ENCODE measurements at regions not wholly inside any gene's neighbourhood (a gene's known extent, or its start where the extent isn't known, plus 50 kb on each side); places are given as distances from the start of the nearest gene placed in this dataset.

DNA sequence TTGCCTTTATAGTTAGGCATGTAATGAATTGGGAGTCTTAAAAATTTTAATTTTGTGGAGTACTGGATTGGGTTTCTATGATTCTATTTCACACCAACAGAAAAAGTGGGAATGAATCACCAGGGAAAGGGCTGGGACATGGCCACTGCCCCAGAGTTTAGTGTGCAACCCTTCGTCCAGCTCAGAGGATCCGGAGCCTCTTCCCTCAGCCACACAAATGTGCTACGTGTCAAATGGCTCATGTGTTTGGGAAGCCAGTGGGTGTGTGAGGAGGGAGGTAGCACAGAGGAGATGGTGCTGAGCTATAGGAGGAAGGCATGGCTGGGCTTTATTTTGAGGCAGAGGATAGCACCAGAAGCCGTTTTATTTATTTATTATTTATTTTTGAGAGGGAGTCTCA lies 247.3 kb downstream of the SIPA1L2 start:
- DNase-seq (ENCODE audit: low spot score), result no peak

- no peak for DNase-seq (ENCODE audit: low spot score)
Observed at GRCh38 chr1:232381394-232382100, 248.4 kb downstream of the SIPA1L2 start.

GRCh38 chr1:232380596-232380995 lies 249.3 kb downstream of the SIPA1L2 start:
- no peak for DNase-seq (ENCODE audit: low spot score)

- DNase-seq (ENCODE audit: low spot score), result no peak
Observed at GRCh38 chr1:232380131-232380530, 249.8 kb downstream of the SIPA1L2 start.

DNA sequence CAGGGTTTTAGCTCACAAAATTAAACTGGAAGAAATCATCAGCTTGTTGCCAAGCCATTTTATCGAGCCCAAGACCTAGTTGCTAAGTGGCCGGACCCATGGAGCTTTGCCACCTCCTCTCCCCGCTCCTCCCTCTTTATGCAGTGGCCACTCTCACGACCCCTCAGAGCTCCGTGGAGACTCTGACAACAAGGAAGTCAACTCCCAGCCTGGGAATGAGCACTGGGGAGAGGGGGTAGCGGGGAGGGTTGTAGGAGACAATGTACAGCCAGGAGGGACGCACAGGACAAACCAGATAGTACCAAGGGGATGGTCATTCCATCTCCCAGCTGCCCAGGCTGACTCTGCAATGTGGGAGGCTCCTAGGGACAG lies 250.9 kb downstream of the SIPA1L2 start:
- DNase-seq (ENCODE audit: low spot score), result no peak

DNA sequence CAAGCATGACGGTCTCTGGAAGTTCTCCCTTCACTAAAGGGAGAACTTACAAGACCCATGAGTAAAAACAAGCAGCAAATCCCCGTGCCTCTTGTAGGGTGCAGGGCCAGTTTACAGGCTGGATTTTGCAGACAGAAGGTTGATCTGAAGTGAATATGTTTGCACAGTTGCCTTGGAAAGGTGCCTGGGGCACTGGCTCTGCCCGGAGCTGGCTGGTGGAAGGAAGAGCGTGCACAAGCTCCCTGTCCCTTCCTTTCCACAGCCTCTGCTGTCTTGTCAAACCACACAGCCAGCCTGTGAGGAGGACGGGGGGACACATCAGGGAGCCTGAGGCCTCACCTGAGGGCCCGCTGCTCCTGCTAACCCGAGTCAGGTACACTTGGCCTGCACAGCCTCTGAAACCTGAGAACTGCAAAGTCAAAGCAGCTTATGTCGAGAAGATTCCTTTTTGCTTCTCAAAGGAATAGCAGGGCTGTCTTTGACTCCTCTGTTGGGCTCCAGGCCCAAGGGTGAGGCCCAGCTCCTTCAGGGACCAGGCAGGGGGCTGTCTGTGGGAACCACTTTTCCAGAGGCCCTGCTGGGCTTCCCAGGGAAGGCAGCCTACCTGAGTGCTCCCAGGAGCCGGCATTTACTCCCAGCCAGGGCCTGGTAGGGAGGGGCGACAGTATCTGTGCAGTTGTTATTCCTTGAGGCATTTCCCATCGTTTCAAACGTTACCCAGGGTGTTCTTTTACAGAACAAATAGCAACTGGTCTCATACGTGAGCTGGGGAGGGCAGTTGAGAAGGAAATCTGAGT lies 251.5 kb downstream of the SIPA1L2 start:
- DNase-seq (ENCODE audit: low spot score), result no peak

- DNase-seq (ENCODE audit: low spot score), result no peak
Observed at GRCh38 chr1:232377494-232377770, 252.5 kb downstream of the SIPA1L2 start.

DNA sequence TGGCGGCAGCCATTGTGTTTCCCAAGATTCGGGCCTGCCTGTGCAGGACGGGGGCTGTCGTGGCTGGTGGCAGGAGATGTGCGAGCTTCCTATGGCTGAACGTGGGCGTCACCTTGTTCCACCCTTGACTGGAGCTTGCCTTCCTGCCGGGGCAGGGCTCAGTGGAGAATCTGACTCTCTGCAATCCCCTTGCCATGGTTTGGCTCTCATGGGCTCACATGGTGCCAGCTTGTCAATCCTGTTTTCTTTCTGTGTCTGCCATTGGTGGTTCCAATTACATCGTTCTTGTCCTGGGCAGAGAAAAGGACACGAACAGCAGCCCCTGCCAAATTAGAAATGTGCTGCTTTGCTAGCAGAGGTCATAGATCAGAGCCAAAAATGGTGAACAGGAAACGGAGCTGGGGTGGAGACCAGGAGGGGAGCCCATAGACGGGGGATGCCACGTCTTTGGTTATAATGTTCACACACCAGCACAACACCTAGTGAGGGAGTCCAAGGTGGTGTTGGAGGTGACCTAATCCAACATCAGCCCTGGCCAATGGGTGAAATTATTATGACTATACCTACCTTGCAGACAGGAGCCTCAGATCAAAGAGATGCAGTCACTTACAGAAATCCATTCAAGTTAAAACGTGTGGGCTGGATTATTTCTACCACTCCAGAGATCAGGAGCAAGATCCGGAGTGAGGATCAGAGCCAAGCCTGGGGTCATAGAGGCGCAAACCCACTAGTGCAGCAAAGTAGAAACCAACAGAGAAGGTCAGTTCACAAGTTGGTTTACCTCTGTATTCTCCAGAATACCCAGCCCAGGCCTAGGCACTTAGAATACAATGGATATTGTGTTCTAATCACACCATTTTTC lies 253.1 kb downstream of the SIPA1L2 start:
- no peak for DNase-seq (ENCODE audit: low spot score)

GRCh38 chr1:232372841-232373440 lies 257.0 kb downstream of the SIPA1L2 start:
- no peak for DNase-seq (ENCODE audit: low spot score)

DNA sequence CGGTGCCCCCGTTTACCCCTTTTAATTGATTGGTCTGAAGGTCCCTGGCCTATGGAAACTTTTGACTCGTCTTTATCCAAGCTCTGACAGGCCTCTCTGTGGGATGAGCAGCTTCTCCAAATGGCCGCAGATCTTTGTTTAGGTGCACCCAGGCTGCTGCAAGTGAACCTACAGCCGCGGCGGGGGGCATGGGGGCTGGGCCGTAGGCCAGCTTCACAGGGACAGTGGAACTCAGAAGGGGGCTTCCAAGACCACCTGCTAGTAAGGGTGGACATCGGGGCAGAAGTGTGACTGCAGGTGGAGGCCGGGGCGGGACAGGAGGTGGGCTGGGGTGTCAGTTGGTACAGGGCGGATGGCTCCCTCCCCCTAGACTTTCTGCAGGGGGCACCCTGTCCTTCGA lies 257.5 kb downstream of the SIPA1L2 start:
- DNase-seq (ENCODE audit: low spot score), result no peak

DNA sequence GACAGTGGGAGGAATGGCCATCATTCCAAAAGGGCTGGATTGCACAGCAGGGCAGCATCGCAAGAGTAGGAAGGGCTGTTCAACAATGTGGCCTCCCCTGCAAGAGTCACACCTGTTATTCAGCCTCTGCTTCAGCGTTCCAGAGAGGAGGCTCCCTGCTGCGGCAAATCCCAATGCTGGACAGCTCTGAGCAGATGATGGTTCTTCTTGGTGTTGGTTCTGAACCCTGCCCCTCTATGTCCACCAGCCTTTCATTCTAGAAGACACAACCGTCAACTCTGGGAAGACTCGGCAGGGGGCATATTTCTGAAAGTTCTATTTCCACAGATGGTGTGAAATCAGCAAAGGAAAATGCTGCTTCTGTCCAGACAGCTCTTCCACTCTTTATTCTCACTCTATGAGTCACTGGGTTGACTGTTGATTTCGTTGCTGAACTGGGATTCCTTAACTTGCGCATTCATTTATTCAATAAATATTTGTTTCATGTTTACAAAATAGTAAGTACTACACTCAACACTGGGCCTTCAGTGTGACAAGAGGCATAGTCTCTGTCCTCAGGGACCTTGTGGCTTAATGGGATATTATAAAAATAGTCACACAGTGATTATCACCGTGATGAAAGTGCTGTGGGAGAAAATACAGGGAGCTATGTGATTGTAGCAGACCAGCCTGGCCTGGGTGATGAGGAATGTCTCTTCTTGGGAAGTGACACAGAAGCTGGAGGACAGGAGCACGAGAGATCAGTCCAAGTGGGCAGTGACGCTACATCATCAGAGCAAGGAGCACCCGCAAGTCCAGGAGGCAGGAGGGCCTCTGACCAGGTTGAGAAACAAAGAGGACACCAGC lies 260.3 kb downstream of the SIPA1L2 start:
- no peak for DNase-seq (ENCODE audit: low spot score)

DNA sequence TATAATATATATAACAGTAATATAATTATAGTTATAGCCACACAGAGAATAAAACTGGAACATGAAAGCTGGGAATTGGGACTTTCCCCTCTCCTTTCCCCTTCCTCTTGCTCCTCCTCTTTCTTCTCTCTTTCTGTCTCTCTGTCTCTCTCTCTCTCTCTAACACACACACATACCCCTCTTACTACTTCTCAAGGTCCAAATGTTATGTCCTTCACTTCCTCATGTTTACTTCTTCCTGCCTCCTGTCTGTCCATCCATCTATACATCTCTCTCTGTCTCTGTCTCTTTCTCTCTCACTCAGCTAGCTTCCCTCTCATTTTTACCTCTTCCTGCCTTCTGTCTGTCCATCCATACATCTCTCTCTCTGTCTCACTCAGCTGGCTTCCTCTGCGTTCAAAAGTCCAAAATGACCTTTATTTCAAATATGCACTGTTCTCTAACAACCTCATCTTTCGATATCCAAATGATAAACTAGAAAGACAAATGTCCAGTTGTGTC lies 261.1 kb downstream of the SIPA1L2 start:
- DNase-seq (ENCODE audit: low spot score), result no peak

DNA sequence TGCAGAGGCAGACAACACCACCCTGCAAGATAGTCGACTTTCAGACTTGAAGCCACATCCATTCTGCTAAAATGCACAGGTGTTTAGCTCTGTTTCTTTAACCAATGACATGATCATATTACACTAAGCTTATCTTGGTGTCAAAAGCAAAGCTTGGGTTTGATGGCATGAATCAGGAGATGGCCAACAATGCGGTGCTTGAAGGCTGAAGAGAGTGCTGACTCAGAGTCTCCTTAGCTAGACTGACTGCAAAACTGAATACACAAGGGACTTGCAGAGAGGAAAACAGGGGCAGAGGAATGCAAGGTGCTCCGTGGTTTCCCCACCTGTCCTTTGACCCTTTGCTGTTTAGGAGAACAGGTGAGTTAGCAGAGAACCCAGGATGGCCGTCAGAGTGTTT lies 262.6 kb downstream of the SIPA1L2 start:
- no peak for DNase-seq (ENCODE audit: low spot score)

- DNase-seq (ENCODE audit: low spot score), result no peak
Observed at GRCh38 chr1:232364654-232365382, 265.1 kb downstream of the SIPA1L2 start.

- no peak for DNase-seq (ENCODE audit: low spot score)
Observed at GRCh38 chr1:232363008-232363407, 266.9 kb downstream of the SIPA1L2 start.

DNA sequence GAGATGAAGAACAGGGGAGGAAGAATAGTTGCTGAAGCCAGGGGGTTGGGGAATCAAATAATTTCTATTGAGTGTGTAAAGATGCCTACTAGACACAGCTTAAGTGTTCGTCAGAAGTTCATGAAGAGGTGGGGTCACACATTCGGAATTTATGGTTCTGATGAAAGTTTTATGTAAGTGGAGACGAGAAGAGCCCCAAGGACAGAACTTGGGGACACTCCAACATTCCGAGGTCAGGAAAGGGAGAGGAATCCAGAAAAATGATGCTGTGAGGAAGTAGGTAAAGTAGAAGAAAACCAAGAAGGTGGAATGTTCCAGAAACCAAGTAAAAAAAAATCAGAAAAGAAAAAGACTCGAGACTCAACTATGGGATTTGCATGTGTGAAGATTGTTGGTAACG lies 272.5 kb downstream of the SIPA1L2 start:
- DNase-seq (ENCODE audit: low spot score), result no peak

GRCh38 chr1:232355162-232356006 lies 274.5 kb downstream of the SIPA1L2 start:
- no peak for DNase-seq (ENCODE audit: low spot score)

DNA sequence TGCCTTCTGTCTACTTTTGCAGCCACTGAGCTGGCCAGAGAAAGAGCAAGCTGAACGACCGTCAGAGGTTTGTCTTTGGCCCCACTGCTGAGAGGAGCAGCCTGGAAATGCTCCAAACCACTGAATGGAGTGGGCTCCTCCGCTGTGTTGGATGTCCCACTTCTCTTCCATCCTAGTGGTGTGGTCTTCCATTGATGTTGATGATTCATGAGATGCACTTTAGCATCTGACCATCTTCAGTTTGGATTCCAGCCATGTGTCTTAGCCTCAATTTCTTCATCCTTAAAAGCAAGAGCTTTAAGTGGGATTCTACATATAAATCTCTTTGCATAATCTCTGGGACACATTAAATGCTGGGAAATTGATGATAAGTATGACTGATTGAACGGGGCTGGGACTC lies 276.9 kb downstream of the SIPA1L2 start:
- DNase-seq (ENCODE audit: low spot score), result no peak

DNA sequence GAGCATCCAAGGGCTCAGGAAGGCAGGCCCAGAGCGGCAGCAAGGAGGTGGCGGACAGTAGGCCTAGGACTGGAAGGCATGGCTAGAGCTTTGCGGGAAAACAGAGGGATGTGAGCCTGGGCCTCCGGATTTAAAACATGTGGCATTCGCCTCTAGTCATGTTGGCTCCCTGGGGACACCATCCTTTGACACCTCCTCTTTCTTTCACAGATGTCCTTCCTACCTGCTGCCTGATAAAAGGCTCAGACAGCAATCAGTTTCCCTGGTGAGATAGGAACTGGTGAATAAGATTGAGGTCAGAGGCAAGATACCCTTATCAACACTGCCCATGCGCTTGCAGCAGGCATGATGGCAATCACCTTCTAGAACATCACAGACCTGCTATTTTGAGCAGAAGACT lies 277.6 kb downstream of the SIPA1L2 start:
- no peak for DNase-seq (ENCODE audit: low spot score)

DNA sequence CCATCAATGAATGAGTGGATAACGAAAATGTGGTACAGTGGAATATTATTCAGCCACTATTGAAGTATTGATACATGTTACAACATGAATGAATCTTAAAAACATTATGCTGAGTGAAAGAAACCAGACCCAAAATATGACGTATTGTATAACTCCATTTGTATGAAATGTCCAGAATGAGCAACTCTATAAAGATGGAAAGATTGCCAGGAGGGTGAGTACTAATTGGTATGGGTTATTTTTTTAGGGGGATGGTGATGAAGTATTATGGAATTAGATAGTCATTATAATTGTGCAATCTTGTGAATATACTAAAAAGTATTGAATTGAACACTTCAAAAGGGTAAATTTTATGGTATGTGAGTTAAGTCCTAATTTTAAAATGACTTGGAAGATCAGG lies 278.6 kb downstream of the SIPA1L2 start:
- no peak for DNase-seq (ENCODE audit: low spot score)

Measured in GM03348 (cell line).